GM13976 (cell line): ENCODE measurements at regions not wholly inside any gene's neighbourhood (a gene's known extent, or its start where the extent isn't known, plus 50 kb on each side); places are given as distances from the start of the nearest gene placed in this dataset.

Experiments
- DNase-seq: peaks from one replicate; pipeline ENCODE4 v3.0.0; 2012; ENCODE audit warnings: low spot score
- in situ Hi-C: fragments of 300-500 bp; cut with MboI; formaldehyde crosslinking; loops from one replicate; pipeline ENCODE4 v1.12.0; 2022; ENCODE audit warnings: low sequenced_read_pairs, mixed read lengths, inconsistent platforms; ENCODE audit not compliant: unreplicated experiment
- TF ChIP-seq, protein P1 (sequence below): IDR thresholded peaks from 2 replicates; pipeline ENCODE4 v1.5.1; 2012; ENCODE audit warnings: borderline replicate concordance, mild to moderate bottlenecking; ENCODE audit not compliant: insufficient read depth; ENCODE audit errors: extremely low read depth, missing control alignments, control extremely low read depth

DNA sequence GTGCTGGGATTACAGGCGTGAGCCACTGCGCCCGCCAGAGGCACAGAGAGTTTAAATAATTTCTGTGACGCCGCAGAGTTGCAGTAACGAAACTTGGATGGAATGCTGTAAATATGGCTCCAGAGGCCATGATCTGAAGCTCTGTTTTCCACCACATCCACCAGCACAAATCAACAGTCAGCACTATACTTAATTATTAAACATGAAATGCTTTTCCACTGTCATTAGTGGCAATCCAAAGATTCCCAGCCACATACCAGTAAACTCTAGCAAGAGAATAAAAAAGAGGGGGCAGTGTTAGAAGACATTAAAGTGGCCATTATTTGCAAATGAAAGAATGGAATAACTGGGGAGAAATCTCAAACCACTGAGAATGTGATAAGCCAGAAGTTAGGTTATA is 242.5 kb downstream of the DIRAS2 start:
- TF ChIP-seq, protein P1, sequence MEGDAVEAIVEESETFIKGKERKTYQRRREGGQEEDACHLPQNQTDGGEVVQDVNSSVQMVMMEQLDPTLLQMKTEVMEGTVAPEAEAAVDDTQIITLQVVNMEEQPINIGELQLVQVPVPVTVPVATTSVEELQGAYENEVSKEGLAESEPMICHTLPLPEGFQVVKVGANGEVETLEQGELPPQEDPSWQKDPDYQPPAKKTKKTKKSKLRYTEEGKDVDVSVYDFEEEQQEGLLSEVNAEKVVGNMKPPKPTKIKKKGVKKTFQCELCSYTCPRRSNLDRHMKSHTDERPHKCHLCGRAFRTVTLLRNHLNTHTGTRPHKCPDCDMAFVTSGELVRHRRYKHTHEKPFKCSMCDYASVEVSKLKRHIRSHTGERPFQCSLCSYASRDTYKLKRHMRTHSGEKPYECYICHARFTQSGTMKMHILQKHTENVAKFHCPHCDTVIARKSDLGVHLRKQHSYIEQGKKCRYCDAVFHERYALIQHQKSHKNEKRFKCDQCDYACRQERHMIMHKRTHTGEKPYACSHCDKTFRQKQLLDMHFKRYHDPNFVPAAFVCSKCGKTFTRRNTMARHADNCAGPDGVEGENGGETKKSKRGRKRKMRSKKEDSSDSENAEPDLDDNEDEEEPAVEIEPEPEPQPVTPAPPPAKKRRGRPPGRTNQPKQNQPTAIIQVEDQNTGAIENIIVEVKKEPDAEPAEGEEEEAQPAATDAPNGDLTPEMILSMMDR: no peak
- in situ Hi-C loops: no loop called here

DNA sequence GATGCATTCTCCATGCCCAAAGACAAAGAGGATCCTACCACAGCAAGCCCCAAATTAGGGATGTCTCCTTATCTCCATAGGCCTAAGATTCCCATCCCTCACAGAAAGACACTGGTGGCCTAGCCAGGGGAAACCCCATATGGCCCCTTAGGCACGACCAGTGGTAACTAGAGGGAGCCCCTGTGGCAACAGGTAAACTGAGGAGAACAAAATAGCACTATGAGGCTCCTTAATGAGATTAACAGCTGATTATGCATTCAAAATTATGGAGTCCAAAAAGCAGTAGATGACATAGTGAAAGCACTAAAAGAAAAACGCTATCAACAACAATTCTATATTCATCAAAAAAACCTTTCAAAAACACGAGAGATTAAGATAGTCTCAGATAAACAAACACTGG is 234.0 kb downstream of the DIRAS2 start:
- DNase-seq: no peak
- in situ Hi-C loops: no loop called here
- TF ChIP-seq, protein P1: no peak

More for the DNA sequence above, 242.5 kb downstream of the DIRAS2 start:
- DNase-seq: no peak

DNA sequence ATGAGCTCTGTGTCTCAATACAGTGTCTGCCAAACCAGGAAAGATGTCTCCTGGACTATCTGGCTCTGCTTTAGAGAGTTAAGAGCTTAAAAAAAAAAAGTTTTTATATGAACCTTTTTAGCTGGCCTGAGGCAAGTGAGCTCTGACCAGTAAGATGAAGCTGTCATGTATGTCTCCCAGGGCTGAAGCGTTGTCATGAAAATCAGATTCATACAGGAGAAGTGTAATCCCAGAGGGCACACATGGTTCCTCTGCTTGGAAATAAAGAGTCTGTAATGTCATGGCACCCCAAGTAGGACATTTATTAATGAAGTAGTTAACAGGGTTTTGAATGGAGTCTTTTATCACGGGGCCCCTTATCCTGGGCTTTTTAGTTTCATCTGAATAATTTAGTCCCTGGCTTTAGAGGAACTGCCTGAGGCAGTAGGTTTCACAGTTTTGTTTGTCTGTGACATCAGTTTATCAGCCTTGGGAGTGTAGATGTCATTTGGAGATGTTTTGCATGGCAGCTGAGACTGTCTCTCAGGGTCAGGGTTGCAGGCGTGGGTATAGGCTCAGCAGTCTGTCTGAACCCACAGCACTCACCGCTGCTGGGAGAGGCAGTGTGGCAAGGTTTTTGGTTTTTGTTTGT is 223.3 kb downstream of the DIRAS2 start:
- in situ Hi-C loops: no loop called here
- DNase-seq: no peak
- TF ChIP-seq, protein P1: no peak

DNA sequence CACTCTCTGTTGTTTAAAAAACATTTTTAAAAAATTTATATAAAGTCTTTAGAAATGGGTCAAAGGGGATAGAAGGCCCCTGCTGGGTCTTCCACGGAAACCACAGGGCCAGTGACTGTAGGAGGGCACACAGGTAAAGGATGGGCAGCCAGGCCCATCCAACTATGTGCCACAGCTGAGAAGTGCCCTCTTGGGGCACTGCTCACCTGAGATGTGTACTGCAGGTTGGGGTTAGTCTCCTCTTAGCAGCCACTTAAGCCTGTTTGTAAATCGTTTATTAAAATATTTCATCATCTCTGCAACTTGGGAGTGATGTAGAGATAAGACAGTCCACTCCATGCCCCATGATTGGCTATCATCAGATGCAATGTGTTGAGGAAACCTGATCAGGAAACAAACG is 222.4 kb downstream of the DIRAS2 start:
- TF ChIP-seq, protein P1: no peak

DNA sequence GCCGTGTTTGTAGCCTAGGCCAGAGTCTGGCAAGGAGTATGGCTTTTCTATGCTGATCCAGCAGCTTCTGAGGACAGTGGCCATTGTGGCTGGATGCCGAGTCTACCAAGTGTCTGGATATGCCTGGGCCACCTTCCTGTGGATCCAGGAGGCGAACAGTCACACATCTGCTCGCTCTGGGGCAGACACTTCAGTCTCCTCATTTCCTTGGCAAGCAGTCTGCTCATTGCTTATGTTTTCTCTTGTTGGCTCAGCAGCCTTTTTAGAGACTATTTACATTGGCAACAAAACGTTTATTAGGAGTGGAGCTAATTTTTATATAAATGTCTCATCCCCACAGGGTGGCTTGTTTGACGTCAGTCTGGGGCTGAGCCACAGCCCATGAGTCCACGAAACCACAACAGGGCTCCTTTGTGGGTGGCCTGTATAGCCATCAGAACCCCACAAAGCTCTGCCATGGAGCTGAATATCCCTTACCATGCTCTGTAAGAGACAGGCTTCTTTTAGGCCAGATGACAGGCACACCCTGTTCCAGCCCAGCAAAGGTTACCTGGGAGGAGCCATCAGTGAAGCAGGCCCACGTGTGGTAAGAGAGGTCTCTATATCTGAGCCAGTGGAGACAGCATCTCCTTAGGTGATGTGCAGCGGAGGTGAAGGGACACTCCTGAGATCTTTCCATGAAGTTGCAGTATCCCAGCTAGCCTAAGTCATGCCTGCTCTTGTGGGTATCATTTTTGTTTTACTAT is 221.7 kb downstream of the DIRAS2 start:
- TF ChIP-seq, protein P1: no peak
- in situ Hi-C loops: no loop called here
- no peak for DNase-seq

More for the DNA sequence above, 222.4 kb downstream of the DIRAS2 start:
- no peak for DNase-seq
- in situ Hi-C loops: no loop called here

DNA sequence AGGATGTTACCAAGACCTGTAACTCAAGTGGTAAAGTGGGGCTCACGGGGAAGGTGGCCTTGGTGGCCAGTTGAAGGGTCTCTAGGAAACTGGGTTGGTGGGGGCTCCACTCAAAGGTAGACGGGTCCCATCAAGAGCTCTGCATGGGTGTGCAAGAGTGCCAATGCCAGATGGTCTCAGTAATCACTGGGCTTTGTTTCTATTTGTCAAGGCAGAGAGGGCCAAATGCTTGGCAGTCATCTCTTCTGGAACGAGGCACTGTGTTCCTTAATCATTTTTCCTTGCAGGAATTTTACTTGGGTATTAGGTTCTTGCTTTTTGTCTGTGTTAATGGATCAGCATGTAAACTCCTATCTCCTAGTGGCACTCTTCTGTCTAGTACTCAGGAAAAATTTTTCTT is 220.8 kb downstream of the DIRAS2 start:
- no peak for DNase-seq
- in situ Hi-C loops: no loop called here
- TF ChIP-seq, protein P1: no peak
